SKM-1 (cell line): ENCODE measurements at regions not wholly inside any gene's neighbourhood (a gene's known extent, or its start where the extent isn't known, plus 50 kb on each side); places are given as distances from the start of the nearest gene placed in this dataset.
"Not testable (repeated sequence)": the region's sequence is repeated elsewhere in the genome, so short reads cannot be mapped to it uniquely, and the experiment has no call there.

ENCODE experiments used
- DNase-seq: peaks from one replicate; lab custom pipeline; 2025; ENCODE audit not compliant: unreplicated experiment; lab: John Stamatoyannopoulos, UW

DNA sequence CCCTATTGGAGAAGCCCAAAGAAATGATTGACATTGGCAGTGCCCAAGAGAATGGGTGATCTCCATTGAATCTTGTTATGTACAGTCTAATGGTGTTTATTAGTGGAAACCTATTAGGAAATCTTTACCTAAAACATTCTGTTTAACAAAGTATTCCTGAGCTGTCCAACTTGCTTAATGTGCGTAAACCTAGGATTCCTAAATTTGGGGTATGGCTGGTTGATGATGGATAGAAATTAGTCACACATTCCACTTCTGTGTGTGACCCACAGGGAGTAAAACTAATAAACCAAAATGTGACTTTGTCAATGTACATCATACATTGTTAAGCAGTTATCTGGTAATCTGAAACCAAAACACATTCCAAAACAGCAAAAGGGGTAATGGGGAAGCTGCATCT is 761.3 kb downstream of the FSCB start:
- no peak for DNase-seq

DNA sequence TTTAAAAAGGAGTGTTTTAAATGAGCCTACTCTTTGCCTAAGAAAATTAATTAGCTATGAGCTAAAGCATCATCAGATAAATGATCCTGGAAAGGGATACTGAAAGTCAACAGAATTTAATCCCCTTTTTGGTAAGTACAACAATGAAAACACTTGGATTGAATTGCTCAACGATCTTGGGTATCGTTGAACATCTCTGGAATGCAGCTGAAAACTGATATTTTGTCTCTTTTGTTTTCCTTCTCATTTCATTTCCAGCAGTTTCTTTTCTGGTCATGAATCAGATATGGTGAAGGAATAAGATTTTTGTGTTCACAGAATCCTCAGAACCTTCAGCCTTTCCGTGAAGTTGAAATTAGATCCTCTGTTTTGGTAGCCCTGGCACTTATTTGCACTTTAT is 771.2 kb downstream of the FSCB start:
- DNase-seq = no peak

DNA sequence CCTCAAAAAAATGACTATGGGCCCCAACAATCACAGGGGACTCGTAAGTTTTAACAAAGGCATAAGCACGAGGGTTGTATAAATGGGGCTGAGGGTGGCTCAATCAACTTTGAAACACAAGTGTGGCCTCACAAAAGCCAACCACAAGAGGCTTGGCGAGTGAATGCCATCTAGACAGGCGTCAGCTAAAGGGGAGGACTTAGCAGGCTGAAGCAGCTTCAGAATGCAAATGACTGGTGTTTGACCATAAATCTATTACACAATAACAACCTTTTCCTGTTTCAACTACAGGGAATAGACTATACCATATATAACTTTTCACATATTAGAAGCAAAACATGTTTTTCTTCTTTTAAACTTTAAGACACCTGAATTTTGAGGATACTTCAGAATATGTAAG is 777.9 kb downstream of the FSCB start:
- DNase-seq = no peak

DNA sequence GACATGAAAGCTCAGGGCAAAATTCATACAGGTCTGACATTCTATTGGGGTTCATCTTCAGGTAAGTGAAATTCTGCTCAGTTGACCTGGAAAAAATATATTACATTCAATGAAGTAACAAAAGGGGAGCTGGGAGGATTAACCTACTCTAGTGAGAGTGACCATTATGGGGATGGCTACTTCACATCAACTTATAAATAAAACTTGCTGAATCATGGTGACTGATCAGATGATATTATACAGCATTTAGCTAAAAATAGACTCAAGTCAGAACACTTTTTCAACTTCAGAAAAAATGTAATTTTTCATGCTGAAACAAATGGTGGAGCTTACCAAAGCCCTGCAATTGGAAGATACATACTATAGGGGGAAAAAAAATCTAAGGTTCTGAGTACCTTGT is 800.2 kb downstream of the FSCB start:
- DNase-seq = no peak

DNA sequence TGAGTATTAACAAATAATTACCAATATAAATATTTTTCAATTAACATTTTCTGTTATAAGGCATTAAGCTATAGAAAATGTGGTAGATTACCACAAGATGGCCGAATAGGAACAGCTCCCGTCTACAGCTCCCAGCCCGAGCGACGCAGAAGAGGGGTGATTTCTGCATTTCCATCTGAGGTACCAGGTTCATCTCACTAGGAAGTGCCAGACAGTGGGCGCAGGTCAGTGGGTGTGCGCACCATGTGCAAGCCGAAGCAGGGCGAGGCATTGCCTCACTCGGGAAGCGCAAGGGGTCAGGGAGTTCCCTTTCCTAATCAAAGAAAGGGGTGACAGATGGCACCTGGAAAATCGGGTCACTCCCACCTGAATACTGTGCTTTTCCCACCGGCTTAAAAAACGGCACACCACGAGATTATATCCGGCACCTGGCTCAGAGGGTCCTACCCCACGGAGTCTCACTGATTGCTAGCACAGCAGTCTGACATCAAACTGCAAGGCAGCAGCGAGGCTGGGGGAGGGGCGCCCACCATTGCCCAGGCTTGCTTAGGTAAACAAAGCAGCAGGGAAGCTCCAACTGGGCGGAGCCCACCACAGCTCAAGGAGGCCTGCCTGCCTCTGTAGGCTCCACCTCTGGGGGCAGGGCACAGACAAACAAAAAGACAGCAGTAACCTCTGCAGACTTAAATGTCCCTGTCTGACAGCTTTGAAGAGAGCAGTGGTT is 808.4 kb downstream of the FSCB start:
- not testable (repeated sequence) for DNase-seq

DNA sequence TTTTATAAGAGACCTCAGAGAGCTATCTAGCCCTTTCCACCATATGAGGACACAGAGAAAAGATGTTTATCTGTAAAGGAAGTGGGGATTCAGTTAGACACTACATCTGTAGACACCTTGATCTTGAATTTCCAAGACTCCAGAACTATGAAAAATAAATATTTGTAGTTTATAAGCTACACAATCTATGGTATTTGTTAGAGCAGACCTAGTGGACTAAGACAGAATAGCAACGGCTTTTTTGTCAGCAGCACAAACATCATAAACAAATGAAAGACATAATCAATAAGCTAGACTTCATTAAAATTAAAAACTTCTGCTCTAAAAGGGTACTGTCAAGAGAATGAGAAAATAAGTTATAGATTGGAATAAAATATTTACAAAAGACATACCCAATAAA is 810.1 kb downstream of the FSCB start:
- DNase-seq = no peak

DNA sequence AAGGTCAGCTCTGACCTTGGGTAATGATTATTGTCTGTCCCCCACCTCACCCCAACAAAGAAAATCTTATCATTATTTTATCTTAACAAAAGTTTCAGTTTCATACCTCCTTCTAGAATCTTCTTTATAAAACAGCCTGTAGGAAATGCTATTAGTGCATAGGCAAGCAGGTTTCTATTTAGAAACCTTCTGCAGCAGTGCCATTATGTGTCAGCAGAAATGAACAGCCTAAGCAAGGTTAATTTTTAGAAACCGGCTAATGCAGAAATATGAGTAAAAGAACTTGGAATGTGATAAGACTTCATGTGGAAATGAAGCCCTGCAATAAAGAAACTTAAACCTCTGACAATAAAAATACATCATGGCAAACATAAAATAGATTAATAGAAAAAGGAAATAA is 814.4 kb downstream of the FSCB start:
- no peak for DNase-seq

DNA sequence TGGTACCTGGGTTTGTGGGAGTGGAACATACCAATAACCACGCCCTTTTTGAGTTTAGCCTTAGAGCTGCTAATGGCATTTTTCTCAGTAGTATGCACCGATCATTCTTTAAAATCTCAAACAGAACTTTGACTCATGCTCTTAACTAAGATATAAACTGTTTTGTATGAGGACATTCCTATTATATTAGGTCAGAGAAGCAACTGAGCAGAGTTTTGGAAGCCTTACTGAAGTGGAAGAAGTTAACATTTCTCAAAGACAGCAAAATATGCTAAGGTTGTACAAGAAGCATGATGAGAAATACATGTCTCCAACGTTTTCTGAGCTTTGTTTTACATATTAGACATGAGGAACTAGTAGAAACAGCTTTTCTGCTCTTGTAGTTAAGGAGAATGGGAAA is 819.2 kb downstream of the FSCB start:
- DNase-seq = no peak

DNA sequence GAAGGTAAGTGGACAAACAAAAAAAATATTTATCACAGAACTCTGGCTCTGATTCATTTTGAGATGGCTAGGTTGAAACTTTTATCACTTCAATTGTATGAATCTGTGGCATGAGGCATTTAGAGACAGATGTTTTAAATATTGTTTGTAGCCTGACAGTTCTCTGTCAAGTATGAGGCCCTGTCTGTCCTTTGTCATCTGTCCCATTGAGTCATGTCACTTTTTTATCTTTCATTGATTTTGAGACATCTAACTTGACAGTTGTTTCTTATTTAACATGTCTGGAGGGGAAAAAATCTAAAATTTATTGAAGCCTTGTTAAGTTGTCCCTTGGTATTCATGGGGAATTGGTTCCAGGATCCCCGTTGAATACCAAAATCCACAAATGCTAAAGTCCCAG is 829.5 kb downstream of the FSCB start:
- DNase-seq = no peak

DNA sequence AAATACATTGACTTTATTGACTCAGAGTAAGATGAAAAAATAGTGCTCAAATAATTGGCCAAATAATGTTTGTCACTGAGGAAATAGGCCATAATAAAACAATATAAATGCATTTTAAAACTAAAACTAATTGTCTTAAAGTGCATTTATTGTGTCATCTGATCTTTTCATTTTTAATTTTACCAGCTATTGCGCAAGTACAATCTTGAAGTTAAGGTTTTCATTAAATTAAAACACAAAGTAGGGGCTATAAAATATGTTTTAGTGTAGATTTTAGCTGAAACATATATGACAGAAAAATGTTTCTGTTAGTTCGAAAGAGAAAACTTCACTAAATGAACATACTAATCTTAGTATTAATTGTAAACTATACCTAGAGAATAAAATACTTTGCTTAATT is 832.8 kb downstream of the FSCB start:
- DNase-seq = no peak

DNA sequence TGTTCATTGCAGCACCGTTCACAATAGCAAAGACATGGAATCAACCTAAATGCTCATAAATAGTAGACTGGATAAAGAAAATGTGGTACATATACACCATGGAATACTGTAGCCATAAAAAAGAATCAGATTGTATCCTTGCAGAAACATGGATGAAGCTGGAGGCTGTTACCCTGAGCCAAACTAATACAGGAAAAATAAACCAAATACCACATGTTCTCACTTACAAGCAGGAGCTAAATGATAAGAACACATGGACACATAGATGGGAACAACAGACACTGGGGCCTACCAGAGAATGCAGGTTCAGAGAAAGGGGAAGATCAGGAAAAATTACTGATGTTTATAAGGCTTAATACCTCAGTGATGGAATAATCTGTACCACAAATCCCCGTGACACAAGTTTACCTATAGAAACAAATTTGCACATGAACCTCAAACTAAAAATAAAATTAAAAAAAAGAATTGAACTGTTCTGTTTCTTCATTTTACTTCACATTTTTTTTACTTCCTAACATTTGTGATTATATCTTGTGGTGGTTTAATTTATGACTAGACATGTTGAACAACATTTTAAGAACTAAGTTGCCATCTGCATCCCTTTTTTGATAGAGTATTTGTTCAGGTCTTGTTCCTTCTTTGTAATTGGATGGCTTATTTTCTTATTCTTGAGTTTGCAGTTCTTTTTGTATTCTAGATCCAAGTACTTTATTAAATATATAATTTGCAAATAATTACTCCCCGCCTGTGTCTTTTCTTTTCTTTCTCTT is 835.2 kb downstream of the FSCB start:
- no peak for DNase-seq

DNA sequence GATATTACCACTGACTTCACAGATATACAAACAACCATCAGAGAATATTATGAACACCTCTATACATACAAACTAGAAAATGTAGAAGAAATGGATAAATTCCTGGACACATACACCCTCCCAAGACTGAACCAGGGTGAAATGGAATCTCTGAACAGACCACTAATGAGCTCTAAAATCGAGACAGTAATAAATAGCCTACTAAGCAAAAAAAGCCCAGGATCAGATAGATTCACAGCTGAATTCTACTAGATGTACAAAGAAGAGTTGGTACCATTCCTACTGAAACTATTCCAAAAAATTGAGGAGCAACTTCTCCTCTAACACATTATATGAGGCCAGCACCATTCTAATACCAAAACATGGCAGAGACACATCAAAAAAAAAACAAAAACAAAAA is 837.7 kb downstream of the FSCB start:
- no peak for DNase-seq

DNA sequence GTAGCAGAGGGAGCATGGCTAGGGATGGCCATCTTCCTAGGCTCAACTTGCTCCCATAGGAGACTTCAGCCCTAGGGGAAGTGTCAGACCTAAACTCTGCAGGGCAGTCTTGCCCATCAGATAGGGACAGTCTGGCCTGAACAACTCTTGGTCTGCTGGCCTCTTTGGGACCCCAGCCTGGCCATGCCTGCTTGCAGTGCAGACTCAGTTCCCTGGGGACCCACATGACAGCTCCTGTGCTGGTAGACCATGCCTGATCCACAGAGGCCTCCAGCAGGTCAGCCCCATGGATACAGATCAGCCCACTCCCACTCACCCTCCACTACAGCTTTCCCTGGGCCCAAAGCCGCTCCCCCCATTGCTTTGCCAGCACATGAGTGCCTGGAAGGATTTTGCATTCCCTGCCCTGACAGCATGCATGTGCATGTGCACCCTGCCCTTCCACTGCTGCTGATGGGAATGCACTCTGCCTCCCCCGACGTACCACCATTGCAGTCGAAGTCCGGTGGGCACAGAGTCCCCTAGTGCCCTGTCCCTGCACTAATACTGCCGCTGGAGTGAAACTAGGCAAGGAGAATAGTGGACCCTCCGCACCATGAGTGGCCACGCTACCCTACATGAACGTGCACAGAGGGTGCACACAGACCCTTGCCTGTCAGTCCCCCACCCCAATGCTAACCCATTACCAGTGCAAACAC is 841.4 kb downstream of the FSCB start:
- no peak for DNase-seq

DNA sequence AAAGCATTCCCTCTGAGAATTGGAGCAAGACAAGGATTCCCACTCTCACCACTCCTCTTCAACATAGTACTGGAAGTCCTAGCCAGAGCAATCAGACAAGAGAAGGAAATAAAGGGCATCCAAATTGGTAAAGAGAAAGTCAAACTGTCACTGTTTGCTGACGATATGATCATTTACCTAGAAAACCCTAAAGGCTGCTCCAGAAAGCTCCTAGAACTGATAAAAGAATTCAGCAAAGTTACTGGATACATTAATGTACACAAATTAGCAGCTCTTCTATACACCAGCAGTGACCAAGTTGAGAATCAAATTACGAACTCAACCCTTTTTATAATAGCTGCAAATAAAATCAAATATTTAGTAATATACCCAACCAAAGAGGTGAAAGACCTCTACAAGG is 851.9 kb downstream of the FSCB start:
- DNase-seq = not testable (repeated sequence)

DNA sequence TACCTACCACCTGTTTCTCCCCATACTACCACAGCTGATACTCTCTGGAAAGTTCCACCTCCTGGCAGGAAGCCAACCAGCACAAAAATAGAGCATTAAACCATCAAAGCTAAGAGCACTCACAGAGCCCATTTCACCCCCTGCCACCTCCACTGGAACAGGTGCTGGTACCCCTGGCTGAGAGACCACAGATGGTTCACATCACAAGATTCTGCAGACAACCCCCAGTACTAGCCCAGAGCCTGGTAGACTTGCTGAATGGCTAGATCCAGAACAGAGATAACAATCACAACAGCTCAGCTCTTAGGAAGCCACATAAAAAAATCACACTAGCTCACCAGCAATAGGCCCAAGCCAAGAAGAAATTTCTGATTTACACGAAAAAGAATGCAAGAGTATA is 855.2 kb downstream of the FSCB start:
- DNase-seq = no peak

DNA sequence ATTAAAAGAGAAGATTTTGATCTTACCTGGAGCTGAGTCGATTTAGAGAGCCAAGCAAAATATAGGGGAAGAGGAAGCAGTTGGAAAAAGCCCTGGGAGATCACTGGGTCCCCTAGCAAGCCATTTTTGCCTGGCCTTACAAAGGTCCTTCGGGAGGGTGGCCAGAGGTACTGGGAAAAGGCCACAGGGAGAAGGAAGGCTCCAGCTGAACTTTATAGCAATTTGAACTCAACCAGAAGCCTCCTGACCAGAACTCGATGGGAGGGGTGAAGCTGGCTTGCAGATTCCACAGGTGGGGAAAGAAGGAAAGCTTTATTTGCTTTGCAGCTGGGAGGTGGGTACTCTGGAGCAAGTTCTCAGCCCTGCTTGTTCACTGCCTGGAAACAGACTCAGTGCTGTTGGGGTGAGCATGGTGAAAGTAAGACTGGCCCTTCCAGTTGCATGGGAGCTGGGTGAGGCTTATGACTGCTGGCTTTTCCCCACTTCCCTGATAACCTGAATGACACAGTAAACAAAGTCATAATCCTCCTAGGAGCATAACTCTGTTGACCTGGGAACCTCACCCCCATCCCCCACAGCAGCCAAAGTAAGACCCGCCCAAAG is 855.8 kb downstream of the FSCB start:
- DNase-seq = no peak

DNA sequence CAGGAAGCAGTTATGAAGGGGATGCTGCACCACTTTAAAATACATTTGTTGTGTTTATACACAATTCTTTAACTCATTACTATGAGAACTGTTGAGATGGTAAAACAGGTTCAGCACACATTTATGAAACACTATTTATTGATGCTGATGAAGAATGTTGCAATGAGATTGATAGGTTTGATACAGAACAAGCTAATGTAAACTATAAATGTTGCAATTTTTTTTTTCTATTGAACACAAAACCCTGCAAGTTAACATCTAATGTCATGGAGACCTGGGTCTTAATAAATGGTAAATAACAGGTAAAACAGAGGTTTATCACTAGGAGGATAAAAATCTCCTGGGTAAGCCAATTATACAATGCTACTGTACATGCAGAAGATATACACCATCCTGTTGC is 857.6 kb downstream of the FSCB start:
- DNase-seq = no peak

DNA sequence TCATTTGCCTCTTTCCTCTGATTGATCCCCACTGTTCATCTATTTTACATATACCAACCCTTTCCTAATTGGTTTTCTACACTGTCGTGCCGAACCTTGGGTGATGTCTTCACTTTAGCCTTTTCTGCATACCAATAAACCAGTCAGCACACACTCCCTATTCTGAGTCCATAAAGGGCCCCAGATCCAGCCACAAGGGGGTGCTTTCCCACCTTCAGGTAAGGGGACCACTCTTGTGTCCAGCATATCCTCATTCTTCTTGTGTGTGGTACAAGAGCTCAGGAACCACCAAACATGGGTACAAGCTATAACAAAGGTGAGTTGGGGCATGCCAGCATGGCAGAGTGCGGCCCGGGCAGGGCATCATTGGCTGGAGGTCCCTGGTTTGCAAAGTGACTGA is 859.8 kb downstream of the FSCB start:
- no peak for DNase-seq

DNA sequence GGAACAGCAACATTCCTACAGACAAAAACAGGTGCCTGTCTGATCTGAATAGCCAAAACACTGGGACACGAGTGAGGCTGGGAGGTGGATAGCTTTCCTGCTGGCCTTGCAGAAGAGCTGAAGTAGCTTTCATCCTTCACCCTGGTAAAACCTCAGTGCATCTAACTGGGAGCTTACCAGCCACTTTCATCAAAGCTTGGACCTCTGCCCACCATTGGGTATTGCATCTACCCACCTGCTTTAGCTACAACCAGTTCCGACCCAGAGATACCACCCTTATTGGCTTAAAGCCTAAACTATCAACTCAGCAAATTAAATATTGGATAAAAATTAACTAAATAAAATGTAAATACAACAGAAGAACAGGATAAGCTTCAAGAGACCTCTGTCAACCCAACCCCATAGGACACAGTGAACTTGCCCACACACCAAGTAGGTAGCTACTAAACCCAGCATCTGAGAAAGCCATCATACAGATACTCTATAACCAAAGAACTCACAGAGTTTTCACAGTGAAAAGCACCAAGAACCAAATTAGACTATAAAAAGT is 866.3 kb downstream of the FSCB start:
- no peak for DNase-seq

DNA sequence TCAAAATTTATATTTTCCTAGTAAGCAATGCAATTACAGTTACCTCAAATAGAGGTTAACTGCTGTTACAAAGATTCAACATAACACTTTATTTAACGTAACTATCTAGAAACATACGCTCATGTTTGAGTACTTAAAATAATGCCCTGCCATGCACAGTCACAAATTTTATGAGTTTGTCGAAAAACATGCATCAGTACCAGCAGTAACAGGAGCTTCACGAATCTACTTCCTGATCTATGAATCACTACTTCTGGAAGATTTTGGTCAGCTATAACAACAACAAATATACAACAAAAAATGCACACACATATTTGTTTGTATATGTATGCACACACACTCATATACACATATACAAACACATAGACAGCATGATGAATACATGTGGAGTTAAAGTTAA is 881.8 kb downstream of the FSCB start:
- DNase-seq = no peak

DNA sequence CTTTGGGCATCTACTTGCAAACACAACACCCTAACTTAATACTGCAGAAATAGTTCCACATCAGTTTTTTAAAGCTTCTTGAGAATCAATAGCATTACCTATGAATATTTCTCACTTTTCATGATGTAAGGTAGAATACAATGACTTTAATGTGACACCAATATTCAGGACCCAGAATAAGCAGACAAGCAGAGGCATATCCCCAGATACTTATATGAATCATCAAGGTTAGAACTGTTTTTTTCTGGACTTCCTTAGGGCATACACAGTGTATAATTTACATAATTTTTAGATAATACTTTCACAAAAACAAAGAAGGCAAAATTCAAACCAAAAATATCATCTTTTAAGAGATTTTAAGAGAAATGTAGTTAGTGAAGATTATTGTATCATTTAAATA is 885.8 kb downstream of the FSCB start:
- no peak for DNase-seq
